HG02885 (cell line): ENCODE measurements at regions not wholly inside any gene's neighbourhood (a gene's known extent, or its start where the extent isn't known, plus 50 kb on each side); places are given as distances from the start of the nearest gene placed in this dataset.

Experiments used
- ATAC-seq: cut with Tn5 transposase; IDR thresholded peaks from one replicate; pipeline ENCODE4 v1.9.1; 2021; ENCODE audit warnings: mild to moderate bottlenecking; ENCODE audit not compliant: unreplicated experiment, poor library complexity

GRCh38 chr4:41865306-41865980 is 69.8 kb upstream of the TMEM33 start:
- ATAC-seq, result no peak

DNA sequence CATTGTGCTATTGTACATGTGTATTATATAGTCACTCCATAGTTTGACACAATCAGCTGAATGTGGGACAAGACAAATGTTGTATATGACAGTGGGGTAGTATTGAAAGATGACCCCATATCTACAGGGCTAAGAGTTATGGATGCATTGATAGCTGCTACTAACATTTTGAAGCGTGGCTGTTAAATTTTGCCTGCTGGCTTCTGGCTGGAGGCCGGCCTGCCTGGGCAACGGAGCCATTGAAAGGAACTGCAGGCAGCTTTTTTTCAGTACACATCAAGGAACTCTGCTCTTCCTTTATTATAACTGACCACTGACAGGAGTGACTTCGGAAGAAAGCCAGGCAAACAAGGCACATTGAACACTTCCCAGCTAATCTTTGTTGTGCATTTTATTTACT is 76.1 kb upstream of the TMEM33 start:
- ATAC-seq, result no peak

DNA sequence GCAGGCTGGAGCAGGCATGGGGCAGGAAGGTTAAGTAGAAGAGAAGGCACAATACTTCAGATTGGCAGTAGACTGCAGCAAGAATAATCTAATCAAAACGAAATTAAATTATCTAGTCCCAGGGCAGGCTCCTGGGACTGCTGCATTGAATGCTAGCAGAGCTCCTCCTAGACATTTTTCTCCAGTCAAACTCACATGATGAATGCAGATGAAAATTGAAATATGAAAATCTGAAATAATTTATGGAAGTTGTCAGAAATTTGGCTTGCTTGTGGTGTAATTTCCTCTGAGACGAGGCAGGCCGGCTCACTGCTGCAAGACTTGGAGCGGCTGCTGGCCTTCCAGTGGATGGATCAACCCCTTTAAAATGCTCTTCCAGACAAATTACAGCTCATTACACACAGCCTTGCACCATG is 78.0 kb upstream of the TMEM33 start:
- ATAC-seq, result no peak

DNA sequence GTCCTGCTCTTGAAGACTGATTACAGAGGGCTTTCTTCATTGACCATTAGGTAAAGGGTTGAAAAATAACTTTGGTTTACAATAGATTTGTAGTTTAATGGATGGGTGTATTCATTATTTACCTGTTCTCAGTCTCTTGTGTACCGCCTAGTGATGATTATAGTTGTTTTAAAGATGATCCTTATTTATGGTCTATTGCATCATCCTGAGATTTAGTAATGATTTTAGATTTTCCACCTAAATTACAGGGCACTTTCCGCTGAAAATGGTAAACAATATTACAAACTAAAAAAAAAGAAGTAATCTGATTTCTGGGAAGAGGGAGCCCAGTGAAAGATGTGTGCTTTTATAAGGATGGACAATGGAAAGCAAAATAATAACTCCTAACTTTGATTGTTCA is 78.4 kb upstream of the TMEM33 start:
- no peak for ATAC-seq

DNA sequence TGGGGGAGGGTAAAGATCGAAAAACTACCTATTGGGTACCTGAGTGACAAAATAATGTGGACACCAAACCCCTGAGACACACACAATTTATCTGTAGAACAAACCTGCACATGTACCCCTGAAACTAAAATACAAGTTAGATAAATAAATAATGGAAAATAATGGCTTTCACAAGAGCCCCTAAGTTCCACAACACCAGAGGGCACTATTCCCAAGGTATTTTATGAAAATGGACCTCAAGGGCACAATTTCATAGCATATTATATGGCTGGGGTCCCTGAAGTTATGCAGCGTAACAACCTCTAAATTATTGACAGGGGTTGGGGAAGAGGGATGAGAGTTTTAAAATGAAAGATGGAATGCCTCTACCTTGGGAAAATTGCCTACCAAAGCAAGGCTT is 81.3 kb upstream of the TMEM33 start:
- ATAC-seq, result no peak

DNA sequence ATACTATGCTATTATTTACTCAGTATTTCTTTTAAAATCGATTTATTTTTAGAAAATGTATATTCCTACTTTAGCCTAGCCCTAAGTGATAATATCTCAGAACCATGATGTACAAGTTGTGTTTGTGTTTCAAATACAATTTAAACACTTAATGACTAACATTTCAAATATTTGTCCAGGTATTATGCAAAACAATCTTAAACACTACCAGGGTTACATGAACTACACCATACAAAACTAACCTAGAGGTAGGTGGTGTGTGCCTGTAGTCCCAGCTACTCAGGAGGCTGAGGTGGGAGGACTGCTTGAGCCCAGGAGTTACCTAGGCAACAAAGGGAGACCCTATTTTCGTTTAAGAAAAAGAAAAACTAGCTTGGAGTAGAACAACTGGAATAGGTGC is 83.0 kb upstream of the TMEM33 start:
- ATAC-seq, result no peak

GRCh38 chr4:41851621-41852020 is 83.6 kb upstream of the TMEM33 start:
- no peak for ATAC-seq

DNA sequence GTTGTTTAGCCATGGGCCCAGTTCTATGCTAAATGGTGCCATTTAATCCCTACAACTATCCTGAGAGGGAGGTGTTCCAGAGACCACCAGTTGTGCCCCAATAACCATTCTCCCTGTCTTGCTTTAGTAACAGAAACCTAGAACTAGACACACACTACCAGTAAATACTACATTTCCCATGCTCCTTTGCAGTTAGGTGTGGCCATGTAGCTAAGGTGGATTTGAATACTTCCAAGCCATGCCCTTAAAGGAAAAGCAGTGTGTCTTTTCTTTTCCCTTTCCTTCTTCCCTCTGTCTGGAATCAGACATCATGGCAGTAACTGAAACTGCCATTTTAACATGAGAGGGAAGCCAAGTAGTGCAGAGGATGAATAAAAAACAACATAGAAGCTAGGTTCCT is 90.9 kb upstream of the TMEM33 start:
- ATAC-seq, result no peak

GRCh38 chr4:41839916-41840854 is 91.7 kb upstream of the PHOX2B start:
- ATAC-seq, result peak; percentile 87

GRCh38 chr4:41838590-41838989 is 90.1 kb upstream of the PHOX2B start:
- ATAC-seq, result no peak

- ATAC-seq, result no peak
These were observed 86.9 kb upstream of the PHOX2B start for GRCh38 chr4:41835321-41835995.

DNA sequence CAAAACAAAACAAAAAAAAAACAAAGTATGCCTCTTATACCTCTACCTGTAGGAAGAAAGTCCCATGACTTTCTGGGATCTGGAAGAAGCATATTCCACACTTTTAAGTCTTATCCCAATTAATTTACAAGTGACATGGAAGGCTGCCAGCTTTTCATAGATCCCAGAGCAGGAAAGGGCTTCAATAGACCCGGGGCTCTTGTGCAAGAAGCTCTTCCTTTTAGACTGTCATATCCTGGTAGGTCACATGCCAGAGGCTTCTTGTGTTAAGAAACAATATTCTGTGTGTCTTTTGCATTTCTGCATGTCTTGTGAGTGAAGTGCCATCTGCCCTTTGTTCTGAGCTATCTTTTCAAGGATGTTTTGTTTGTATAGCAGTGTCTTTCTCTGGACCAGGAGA is 84.4 kb upstream of the PHOX2B start:
- no peak for ATAC-seq

- ATAC-seq, result no peak
These were observed 73.8 kb upstream of the PHOX2B start for GRCh38 chr4:41822325-41822724.

DNA sequence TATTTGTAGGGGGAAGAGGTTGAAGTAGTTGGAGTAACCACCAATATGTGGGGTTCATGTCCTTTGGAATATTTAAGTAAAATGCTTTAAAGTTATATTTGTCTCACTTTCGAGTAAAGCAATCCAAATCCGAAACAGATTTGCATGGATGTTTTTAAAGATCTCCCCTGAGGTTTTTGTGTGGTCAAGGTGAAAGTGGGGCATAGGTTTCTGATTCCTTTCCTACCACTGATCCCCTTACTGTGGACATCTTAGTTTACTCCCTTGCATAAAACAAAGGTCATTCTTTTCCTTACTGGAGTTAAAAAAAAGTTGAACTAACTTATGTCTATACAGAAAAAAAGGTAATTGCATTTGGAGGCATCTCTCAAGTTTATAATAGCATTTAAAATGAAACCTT is 71.9 kb upstream of the PHOX2B start:
- no peak for ATAC-seq

DNA sequence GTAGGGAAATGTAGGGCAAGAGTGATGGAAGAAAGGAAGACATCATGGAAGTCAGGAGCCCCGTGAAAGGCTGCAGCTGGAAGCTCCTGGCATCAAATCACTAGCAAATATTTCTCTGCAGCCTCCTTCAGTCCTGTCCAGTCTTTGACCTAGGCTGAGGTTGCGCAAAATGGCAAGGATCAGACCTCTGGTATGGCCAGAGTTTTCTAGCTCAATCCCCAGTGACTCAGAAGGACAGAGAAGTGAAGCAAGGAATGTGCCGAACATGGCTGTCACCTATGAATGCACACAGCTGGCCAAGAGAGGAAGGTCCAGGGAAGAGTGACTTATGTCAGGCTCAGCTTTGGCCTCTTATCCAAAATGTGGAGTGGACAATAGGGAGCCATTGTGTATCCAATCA is 71.1 kb upstream of the PHOX2B start:
- ATAC-seq, result no peak

- no peak for ATAC-seq
These were observed 66.9 kb upstream of the PHOX2B start for GRCh38 chr4:41815473-41815872.

DNA sequence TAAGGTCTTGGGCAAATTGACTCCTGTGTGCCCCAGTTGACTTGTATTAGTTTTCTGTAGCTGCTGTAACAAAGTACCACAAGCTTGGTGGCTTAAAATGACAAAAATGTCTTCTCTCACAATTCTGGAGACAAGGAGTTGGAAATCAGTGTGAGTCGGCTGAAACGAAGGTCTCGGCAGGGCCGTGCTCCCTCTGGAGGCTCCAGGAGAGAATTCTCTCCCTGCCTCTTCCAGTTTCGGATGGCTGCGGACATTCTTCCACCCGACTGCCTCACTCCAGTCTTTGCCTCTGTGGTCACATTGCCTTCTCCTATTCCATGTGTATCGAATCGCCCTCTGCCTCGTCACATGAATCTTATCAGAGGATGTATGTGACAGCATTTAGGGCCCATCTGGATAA is 66.0 kb upstream of the PHOX2B start:
- ATAC-seq, result no peak

DNA sequence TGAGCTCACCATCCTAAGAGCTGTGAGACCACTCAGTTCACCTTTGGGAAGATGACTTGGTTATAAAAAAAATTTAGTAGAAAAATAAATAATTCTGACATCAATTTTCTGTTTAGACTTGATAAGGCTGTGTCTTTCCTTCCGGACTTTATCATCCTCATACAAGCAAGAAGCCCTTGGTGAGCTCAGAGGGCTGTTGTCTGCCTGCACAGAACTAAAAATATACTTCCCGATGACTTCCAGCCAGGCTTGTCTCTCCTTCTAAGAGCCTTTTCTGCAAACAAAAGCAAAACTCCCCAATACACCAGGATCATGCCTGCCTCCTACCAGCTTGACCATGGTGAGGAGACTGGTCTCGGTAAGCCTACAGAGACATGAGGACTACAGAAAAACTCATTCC is 58.3 kb upstream of the PHOX2B start:
- no peak for ATAC-seq

DNA sequence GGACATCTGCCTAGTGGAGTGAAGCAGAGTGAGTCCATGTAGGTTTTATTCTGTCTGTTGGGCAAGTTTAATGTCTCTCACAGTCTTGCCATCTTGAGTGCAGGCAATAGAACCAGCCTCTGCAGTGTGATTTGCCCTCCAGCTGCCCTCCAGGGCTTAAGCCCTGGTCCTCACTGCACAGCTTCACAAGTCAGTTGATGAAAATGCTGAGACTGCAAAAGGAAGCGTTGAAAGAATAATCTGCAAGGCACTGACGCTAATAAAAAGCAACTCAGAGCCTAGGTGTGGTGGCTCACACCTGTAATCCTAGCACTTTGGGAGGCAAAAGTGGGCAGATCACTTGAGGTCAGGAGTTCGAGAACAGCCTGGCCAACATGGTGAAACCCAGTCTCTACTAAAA is 54.1 kb upstream of the PHOX2B start:
- no peak for ATAC-seq

DNA sequence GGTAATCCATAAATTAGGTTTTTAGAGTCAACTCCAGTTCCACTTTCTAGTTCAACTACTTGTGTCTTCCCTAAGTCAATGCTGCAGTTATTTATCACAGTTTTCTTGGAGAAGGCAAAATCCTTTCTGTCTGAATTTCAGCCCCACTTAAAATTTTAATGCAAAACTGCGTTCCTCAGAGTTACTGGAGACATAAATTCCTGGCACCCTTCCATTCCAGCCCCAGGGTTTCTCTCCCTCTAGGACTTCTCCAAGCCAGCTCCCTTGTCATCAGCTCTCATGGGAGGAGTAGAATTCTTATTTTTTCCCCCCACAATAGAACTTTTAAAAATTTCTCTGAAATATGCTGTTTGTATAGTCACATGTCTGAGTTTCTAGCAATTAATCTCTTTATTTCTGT is 50.6 kb upstream of the PHOX2B start:
- no peak for ATAC-seq
